ENCODE measurements at regions not wholly inside any gene's neighbourhood (a gene's known extent, or its start where the extent isn't known, plus 50 kb on each side); places are given as distances from the start of the nearest gene placed in this dataset.

DNA sequence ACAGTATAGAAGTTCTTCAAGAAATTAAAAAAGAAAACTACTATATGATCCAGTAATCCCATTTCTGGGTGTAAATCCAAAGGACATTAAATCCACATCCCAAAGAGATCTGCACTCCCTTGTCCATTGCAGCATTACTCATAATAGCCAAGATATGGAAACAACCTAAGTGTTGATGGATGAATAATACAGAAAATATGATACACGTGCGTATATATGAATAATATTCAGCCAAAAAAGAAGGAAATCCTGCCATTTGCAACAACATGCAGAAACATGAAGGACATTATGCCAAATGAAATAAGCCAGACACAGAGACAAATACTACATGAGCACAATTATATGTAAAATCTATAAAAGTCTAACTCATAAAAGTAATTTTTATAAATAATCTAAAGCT lies 306.3 kb upstream of the ANO3 start:
- TF ChIP-seq, protein P1, sequence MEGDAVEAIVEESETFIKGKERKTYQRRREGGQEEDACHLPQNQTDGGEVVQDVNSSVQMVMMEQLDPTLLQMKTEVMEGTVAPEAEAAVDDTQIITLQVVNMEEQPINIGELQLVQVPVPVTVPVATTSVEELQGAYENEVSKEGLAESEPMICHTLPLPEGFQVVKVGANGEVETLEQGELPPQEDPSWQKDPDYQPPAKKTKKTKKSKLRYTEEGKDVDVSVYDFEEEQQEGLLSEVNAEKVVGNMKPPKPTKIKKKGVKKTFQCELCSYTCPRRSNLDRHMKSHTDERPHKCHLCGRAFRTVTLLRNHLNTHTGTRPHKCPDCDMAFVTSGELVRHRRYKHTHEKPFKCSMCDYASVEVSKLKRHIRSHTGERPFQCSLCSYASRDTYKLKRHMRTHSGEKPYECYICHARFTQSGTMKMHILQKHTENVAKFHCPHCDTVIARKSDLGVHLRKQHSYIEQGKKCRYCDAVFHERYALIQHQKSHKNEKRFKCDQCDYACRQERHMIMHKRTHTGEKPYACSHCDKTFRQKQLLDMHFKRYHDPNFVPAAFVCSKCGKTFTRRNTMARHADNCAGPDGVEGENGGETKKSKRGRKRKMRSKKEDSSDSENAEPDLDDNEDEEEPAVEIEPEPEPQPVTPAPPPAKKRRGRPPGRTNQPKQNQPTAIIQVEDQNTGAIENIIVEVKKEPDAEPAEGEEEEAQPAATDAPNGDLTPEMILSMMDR (conservative IDR thresholded peaks at IDR 0.05; ENCODE audit: low read length) = no peak
- no peak for TF ChIP-seq EZH2phosphoT487 (IDR thresholded peaks at IDR 0.05; ENCODE audit: borderline replicate concordance, low read depth, low read length)
